Heart left ventricle (tissue), 13 donors: ENCODE measurements at regions not wholly inside any gene's neighbourhood (a gene's known extent, or its start where the extent isn't known, plus 50 kb on each side); places are given as distances from the start of the nearest gene placed in this dataset.

Experiments used
- POLR2A ChIP-seq, 2 donors: fragments of 450-650 bp; IDR thresholded peaks; one replicate each; pipeline ENCODE4 v1.6.1; 2017; ENCODE audit warnings: antibody characterized with exemption in 2 of 2, mild to moderate bottlenecking in 2 of 2, moderate library complexity in 2 of 2
- TF ChIP-seq, protein P1 (sequence below), 12 donors: fragments of 200-600 bp; sonication (generic) in 4 of 12; IDR thresholded peaks; one replicate each; pipeline versions ENCODE4 v1.5.0 to v1.8.0; 2018 to 2022; ENCODE audit warnings: antibody characterized with exemption in 12 of 12, mild to moderate bottlenecking in 5 of 12
- donor health status: ischemic (EF 13 %, LVEDD 7.1; RV severe dilation, severe dysfunction).
- donor health status: DM: no; HTN: yes; CAD: no.
- donor health status: DM: no; HTN: no; CAD: no.
- donor health status: ischemic (EF 25% LVEDD 6.9; RV normal size, moderate dysfunction).
- donor health status: ischemic (EF 25% LVEDD 5.7; RV mildly dilated, moderate dysfunction).
- donor health status: ischemic (EF 35%, LVEDD 5.7; RV mildly dilated, moderate dysfunction).
- donor health status: nonischemic (EF 11% LVEDD 7.7; RV severe dilation, severe dysfunction).
- donor health status: DM: yes; HTN: yes; CAD: no.
- donor health status: PGD.
- donor health status: ischemic (EF 29% LVEDD 5.4; RV normal size, mild dysfunction).
- donor health status: nonischemic (EF 23%, LVEDD 6.1; RV moderate dilation, normal function).

GRCh38 chr14:85764822-85765221, 234.9 kb downstream of the FLRT2 start:
- TF ChIP-seq, protein P1, sequence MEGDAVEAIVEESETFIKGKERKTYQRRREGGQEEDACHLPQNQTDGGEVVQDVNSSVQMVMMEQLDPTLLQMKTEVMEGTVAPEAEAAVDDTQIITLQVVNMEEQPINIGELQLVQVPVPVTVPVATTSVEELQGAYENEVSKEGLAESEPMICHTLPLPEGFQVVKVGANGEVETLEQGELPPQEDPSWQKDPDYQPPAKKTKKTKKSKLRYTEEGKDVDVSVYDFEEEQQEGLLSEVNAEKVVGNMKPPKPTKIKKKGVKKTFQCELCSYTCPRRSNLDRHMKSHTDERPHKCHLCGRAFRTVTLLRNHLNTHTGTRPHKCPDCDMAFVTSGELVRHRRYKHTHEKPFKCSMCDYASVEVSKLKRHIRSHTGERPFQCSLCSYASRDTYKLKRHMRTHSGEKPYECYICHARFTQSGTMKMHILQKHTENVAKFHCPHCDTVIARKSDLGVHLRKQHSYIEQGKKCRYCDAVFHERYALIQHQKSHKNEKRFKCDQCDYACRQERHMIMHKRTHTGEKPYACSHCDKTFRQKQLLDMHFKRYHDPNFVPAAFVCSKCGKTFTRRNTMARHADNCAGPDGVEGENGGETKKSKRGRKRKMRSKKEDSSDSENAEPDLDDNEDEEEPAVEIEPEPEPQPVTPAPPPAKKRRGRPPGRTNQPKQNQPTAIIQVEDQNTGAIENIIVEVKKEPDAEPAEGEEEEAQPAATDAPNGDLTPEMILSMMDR (IDR thresholded peaks at IDR 0.05), result no peak
- TF ChIP-seq POLR2A (IDR thresholded peaks at IDR 0.05), result no peak
